Neuronal stem cell (in vitro differentiated cells): ENCODE measurements at regions not wholly inside any gene's neighbourhood (a gene's known extent, or its start where the extent isn't known, plus 50 kb on each side); places are given as distances from the start of the nearest gene placed in this dataset.

Experiments used
- DNase-seq: peaks from one replicate; pipeline ENCODE4 v3.0.0-alpha.2; 2013; ENCODE audit warnings: low spot score
- H2AFZ ChIP-seq: one replicate; pipeline ENCODE4 v1.6.1; 2013; ENCODE audit warnings: mild to moderate bottlenecking, low read length, inconsistent platforms
- H2AK5ac ChIP-seq: 2 replicates; pipeline ENCODE4 v1.6.1; 2013; ENCODE audit warnings: low read depth, mild to moderate bottlenecking, inconsistent platforms, low read length, moderate library complexity, mixed read lengths
- H2BK120ac ChIP-seq: 2 replicates; pipeline ENCODE4 v1.6.1; 2013; ENCODE audit warnings: low read depth, mild to moderate bottlenecking, inconsistent platforms, low read length, moderate library complexity, mixed read lengths
- H2BK12ac ChIP-seq: one replicate; pipeline ENCODE4 v1.6.1; 2013; ENCODE audit warnings: low read length, inconsistent platforms
- H2BK15ac ChIP-seq: 2 replicates; pipeline ENCODE4 v1.6.1; 2013; ENCODE audit warnings: mild to moderate bottlenecking, low read length, inconsistent platforms, mixed read lengths
- H2BK5ac ChIP-seq: one replicate; pipeline ENCODE4 v1.6.1; 2013; ENCODE audit warnings: inconsistent platforms, mild to moderate bottlenecking, low read length, moderate library complexity
- H3K14ac ChIP-seq: one replicate; pipeline ENCODE4 v1.6.1; 2013; ENCODE audit warnings: low read length, inconsistent platforms
- H3K18ac ChIP-seq: 2 replicates; pipeline ENCODE4 v1.6.1; 2013; ENCODE audit warnings: low read length, inconsistent platforms
- H3K23ac ChIP-seq: 2 replicates; pipeline ENCODE4 v1.6.1; 2013; ENCODE audit warnings: low read depth, mild to moderate bottlenecking, mixed read lengths, low read length, inconsistent platforms; ENCODE audit not compliant: poor library complexity
- H3K27ac ChIP-seq: replicated peaks from 3 replicates; pipeline ENCODE4 v1.5.1; 2013; ENCODE audit warnings: low read length, inconsistent platforms
- H3K27me3 ChIP-seq, 3 experiments: 2 replicates each; pipeline ENCODE4 v1.6.1; 2013; ENCODE audit warnings: low read length in 3 of 3, mild to moderate bottlenecking in 2 of 3, inconsistent platforms in 1 of 3, low read depth in 1 of 3, mixed read lengths in 1 of 3, moderate library complexity in 1 of 3; ENCODE audit not compliant: control insufficient read depth in 3 of 3, insufficient read depth in 3 of 3
- H3K36me3 ChIP-seq, 2 donors: replicated peaks in 1 of 2; 2 replicates each; pipeline ENCODE4 v1.6.1; 2013; ENCODE audit warnings: low read length in 2 of 2; ENCODE audit not compliant: control insufficient read depth in 2 of 2, insufficient read depth in 2 of 2
- H3K4ac ChIP-seq: 2 replicates; pipeline ENCODE4 v1.6.1; 2013; ENCODE audit warnings: inconsistent platforms, mild to moderate bottlenecking, low read length, moderate library complexity
- H3K4me1 ChIP-seq, 2 donors: 1 replicate in 1 of 2; 2 replicates in 1 of 2; pipeline ENCODE4 v1.6.1; 2013; ENCODE audit warnings: low read length in 2 of 2, low read depth in 1 of 2; ENCODE audit not compliant: control insufficient read depth in 2 of 2, insufficient read depth in 1 of 2
- H3K4me2 ChIP-seq: one replicate; pipeline ENCODE4 v1.6.1; 2013; ENCODE audit warnings: mild to moderate bottlenecking, low read length, inconsistent platforms; ENCODE audit not compliant: insufficient read depth, poor library complexity, severe bottlenecking
- H3K4me3 ChIP-seq, 2 donors: 2 replicates each; pipeline ENCODE4 v1.5.1; 2013; ENCODE audit warnings: low read length in 2 of 2, mild to moderate bottlenecking in 2 of 2, inconsistent platforms in 1 of 2, moderate library complexity in 1 of 2
- H3K79me1 ChIP-seq: one replicate; pipeline ENCODE4 v1.6.1; 2013; ENCODE audit warnings: low read depth, mild to moderate bottlenecking, inconsistent platforms, low read length, moderate library complexity
- H3K9ac ChIP-seq: one replicate; pipeline ENCODE4 v1.6.1; 2013; ENCODE audit warnings: mild to moderate bottlenecking, low read depth, low read length, inconsistent platforms; ENCODE audit not compliant: poor library complexity
- H3K9me3 ChIP-seq, 2 donors: replicated peaks in 1 of 2; 2 replicates each; pipeline versions ENCODE3 to v1.6.1; 2013; ENCODE audit warnings: low read length in 2 of 2, mild to moderate bottlenecking in 2 of 2, inconsistent platforms in 1 of 2, low read depth in 1 of 2, mixed read lengths in 1 of 2, moderate library complexity in 1 of 2; ENCODE audit not compliant: control insufficient read depth in 2 of 2, insufficient read depth in 1 of 2
- H4K8ac ChIP-seq: one replicate; pipeline ENCODE4 v1.6.1; 2013; ENCODE audit warnings: low read depth, mild to moderate bottlenecking, inconsistent platforms, low read length, moderate library complexity
- H4K91ac ChIP-seq: one replicate; pipeline ENCODE4 v1.6.1; 2013; ENCODE audit warnings: low read length, low read depth, mild to moderate bottlenecking, inconsistent platforms; ENCODE audit not compliant: poor library complexity
- WGBS, 2 donors: extraction: QIAGEN DNeasy Blood & Tissue Kit; methylation state at CpG; one replicate each; pipeline ENCODE4 v1.1.7; 2013; ENCODE audit warnings: missing lambda C conversion rate in 2 of 2, mixed read lengths in 1 of 2; ENCODE audit not compliant: insufficient read length in 2 of 2, insufficient replicate concordance in 1 of 2; ENCODE audit errors: extremely low coverage in 2 of 2; 5-methylcytosine and 5-hydroxymethylcytosine counted together

DNA sequence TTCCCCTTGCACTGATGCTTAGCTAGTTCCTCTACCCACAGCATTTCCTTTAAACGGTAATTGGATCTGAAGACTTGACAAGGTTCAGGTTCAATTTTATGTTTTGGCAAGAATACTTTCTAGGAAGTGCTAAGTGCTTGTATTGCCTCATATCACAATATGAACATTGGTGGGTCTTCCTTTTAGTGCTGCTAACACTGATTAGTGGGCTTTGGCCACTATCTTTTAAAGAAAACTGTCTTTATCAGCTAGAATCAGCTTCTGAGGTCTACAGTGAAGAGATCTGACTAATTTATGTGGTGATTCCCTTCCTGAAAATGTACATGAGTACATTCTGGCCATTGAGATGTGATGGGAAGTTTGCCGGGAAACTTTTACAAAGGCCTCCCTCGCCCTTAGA, 316.7 kb upstream of the KLF3 start:
- DNase-seq: no peak
- H3K9ac ChIP-seq: no peak overlapping the region
- no peaks in the 10 kb centered on the region for H3K27me3 ChIP-seq
- H3K27ac ChIP-seq: no peak overlapping the region
- no peak overlapping the region for H2AFZ ChIP-seq
- no CpG with 5 or more reads among the region's 3 CpGs for WGBS, 2 donors
- H3K14ac ChIP-seq: no peak overlapping the region
- H3K23ac ChIP-seq: no peak overlapping the region
- H2AK5ac ChIP-seq: no peak overlapping the region
- no peaks in the 10 kb centered on the region for H3K4me1 ChIP-seq
- no peak overlapping the region for H4K91ac ChIP-seq
- no peak overlapping the region for H2BK120ac ChIP-seq
- H3K79me1 ChIP-seq: no peaks in the 10 kb centered on the region
- H2BK15ac ChIP-seq: no peak overlapping the region
- H2BK12ac ChIP-seq: no peak overlapping the region
- H3K4ac ChIP-seq: no peak overlapping the region
- no peaks in the 10 kb centered on the region for H3K36me3 ChIP-seq
- H3K4me2 ChIP-seq: no peak overlapping the region
- no peak overlapping the region for H3K18ac ChIP-seq
- no peak overlapping the region for H4K8ac ChIP-seq
- no peak overlapping the region for H2BK5ac ChIP-seq
- no peak overlapping the region for H3K4me3 ChIP-seq
- H3K9me3 ChIP-seq: peaks cover 8 to 12% of the 10 kb centered on the region in 2 donors

DNA sequence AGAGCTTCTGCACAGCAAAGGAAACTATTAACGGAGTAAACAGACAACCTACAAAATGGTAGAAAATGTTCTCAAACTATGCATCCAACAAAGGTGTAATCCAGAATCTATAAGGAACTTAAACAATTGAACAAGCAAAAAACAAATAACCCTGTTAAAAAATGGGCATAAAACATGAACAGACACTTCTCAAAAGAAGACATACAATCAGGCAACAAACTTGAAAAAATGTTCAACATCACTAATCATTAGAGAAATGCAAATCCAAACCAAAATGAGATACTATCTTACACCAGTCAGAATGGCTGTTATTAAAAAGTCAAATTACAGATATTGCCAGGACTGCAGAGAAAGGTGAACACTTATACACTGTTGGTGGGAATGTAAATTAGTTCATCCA, 309.6 kb upstream of the KLF3 start:
- H3K14ac ChIP-seq: no peak overlapping the region
- no CpG with 5 or more reads among the region's 1 CpG for WGBS, 2 donors
- no peak overlapping the region for H2BK12ac ChIP-seq
- H3K4ac ChIP-seq: no peak overlapping the region
- no peaks in the 10 kb centered on the region for H3K36me3 ChIP-seq
- no peak overlapping the region for H3K4me3 ChIP-seq
- no peak overlapping the region for H3K23ac ChIP-seq
- no peak overlapping the region for H2AFZ ChIP-seq
- H4K8ac ChIP-seq: no peak overlapping the region
- H3K79me1 ChIP-seq: no peaks in the 10 kb centered on the region
- no peaks in the 10 kb centered on the region for H3K4me1 ChIP-seq
- no peak for DNase-seq
- H2BK15ac ChIP-seq: no peak overlapping the region
- no peak overlapping the region for H3K18ac ChIP-seq
- H3K27ac ChIP-seq: no peak overlapping the region
- H3K4me2 ChIP-seq: no peak overlapping the region
- peaks cover 0 to 4% of the 10 kb centered on the region in 2 donors for H3K9me3 ChIP-seq
- H2AK5ac ChIP-seq: no peak overlapping the region
- no peak overlapping the region for H3K9ac ChIP-seq
- no peak overlapping the region for H4K91ac ChIP-seq
- H2BK5ac ChIP-seq: no peak overlapping the region
- no peak overlapping the region for H2BK120ac ChIP-seq
- no peaks in the 10 kb centered on the region for H3K27me3 ChIP-seq

DNA sequence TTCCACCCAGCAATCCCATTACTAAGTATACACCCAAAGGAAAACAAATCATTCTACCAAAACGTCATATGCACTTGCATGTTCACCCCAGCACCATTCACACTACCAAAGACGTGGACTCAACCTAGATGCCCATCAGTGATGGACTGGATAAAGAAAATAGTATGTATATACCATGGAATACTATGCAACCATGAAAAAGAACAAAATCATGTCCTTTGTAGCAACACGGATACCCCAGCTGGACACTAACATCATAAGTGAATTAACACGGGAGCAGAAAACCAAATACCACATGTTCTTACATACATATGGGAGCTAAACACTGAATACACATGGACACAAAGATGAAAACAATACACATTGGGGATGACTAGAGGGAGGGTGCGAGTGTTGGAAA, 309.1 kb upstream of the KLF3 start:
- Histone ChIP-seq H3K18ac (no peak overlapping the region), H2BK15ac (no peak overlapping the region), H3K9ac (no peak overlapping the region), H3K4me2 (no peak overlapping the region), H2AK5ac (no peak overlapping the region), H2AFZ (no peak overlapping the region), H3K9me3 (peaks cover 0 to 4% of the 10 kb centered on the region in 2 donors), H3K36me3 (no peaks in the 10 kb centered on the region), H3K4me3 (no peak overlapping the region), H2BK12ac (no peak overlapping the region), H3K4ac (no peak overlapping the region), H4K8ac (no peak overlapping the region), H3K14ac (no peak overlapping the region), H3K27me3 (no peaks in the 10 kb centered on the region), H2BK5ac (no peak overlapping the region), H3K4me1 (no peaks in the 10 kb centered on the region), H4K91ac (no peak overlapping the region), H3K27ac (no peak overlapping the region), H3K79me1 (no peaks in the 10 kb centered on the region), H2BK120ac (no peak overlapping the region), H3K23ac (no peak overlapping the region)
- no peak for DNase-seq
- no CpG with 5 or more reads among the region's 5 CpGs for WGBS, 2 donors

DNA sequence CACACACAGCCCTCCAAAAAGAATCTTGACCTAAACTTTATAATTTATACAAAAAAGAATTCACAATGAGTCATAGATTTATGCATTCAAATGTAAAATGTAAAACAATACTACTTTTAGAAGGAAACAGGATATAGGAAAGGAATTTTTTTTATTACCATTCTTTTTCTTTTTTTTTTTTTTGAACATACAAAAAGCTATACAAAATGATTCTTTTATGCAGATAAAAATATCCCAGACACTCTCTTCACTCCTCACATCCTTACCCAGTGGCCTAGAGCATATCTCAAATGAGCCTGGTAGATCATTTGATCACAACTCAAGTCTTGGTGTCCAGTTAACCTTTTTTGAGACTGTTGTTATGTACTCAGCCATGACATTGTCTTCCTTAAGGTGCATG, 307.3 kb upstream of the KLF3 start:
- Histone ChIP-seq H3K9me3 (no peaks in the 10 kb centered on the region), H3K23ac (no peak overlapping the region), H3K9ac (no peak overlapping the region)

More for the DNA sequence above, 307.3 kb upstream of the KLF3 start:
- Histone ChIP-seq H2AFZ (no peak overlapping the region), H2BK5ac (no peak overlapping the region), H2BK12ac (no peak overlapping the region), H3K4ac (no peak overlapping the region), H3K18ac (no peak overlapping the region), H3K27ac (no peak overlapping the region), H3K79me1 (no peaks in the 10 kb centered on the region), H2AK5ac (no peak overlapping the region), H2BK120ac (no peak overlapping the region), H3K4me2 (no peak overlapping the region), H3K14ac (no peak overlapping the region), H4K91ac (no peak overlapping the region), H4K8ac (no peak overlapping the region), H2BK15ac (no peak overlapping the region), H3K27me3 (no peaks in the 10 kb centered on the region), H3K4me3 (no peak overlapping the region), H3K4me1 (no peaks in the 10 kb centered on the region), H3K36me3 (no peaks in the 10 kb centered on the region)
- no peak for DNase-seq
